SK-N-SH (cell line): ENCODE measurements at regions not wholly inside any gene's neighbourhood (a gene's known extent, or its start where the extent isn't known, plus 50 kb on each side); places are given as distances from the start of the nearest gene placed in this dataset.

Experiments
- CTCF ChIP-seq: fragments of 200-600 bp; sonication (generic); IDR thresholded peaks from 2 replicates; pipeline ENCODE4 v1.6.1; 2017; ENCODE audit warnings: antibody characterized with exemption, mild to moderate bottlenecking, moderate library complexity
- EP300 ChIP-seq, 2 experiments: IDR thresholded peaks; 2 replicates each; pipeline versions ENCODE4 v1.4.0 to v1.6.1; 2012; ENCODE audit warnings: borderline replicate concordance in 1 of 2, low read depth in 1 of 2, low read length in 1 of 2
- FOXM1 ChIP-seq: IDR thresholded peaks from 2 replicates; pipeline ENCODE4 v1.4.0; 2012; ENCODE audit warnings: low read depth, mild to moderate bottlenecking
- JUND ChIP-seq: IDR thresholded peaks from 2 replicates; pipeline ENCODE4 v1.4.0; 2012
- MEF2A ChIP-seq: IDR thresholded peaks from 2 replicates; pipeline ENCODE4 v1.4.0; 2012; ENCODE audit warnings: low read depth, borderline replicate concordance
- MXI1 ChIP-seq: IDR thresholded peaks from 2 replicates; pipeline ENCODE4 v1.6.1; 2012; ENCODE audit warnings: mild to moderate bottlenecking, low read depth, low read length, improper control_type of control experiment
- POLR2AphosphoS5 ChIP-seq: IDR thresholded peaks from 2 replicates; pipeline ENCODE4 v1.6.1; 2012; ENCODE audit warnings: low read depth, low read length
- RAD21 ChIP-seq: IDR thresholded peaks from 2 replicates; pipeline ENCODE4 v1.6.1; 2012; ENCODE audit warnings: mild to moderate bottlenecking, low read length
- RFX5 ChIP-seq: IDR thresholded peaks from 2 replicates; pipeline ENCODE4 v1.6.1; 2012; ENCODE audit warnings: mild to moderate bottlenecking, improper control_type of control experiment, low read length
- TAF1 ChIP-seq: IDR thresholded peaks from 2 replicates; pipeline ENCODE4 v1.6.1; 2012; ENCODE audit warnings: low read depth, mild to moderate bottlenecking, low read length, moderate library complexity, borderline replicate concordance
- TCF12 ChIP-seq: IDR thresholded peaks from 2 replicates; pipeline ENCODE4 v1.4.0; 2012
- TF ChIP-seq, protein P1 (sequence below): IDR thresholded peaks from 2 replicates; pipeline ENCODE4 v1.4.0; 2012; ENCODE audit warnings: low read depth
- TF ChIP-seq, protein P2 (sequence below): IDR thresholded peaks from 2 replicates; pipeline ENCODE4 v1.6.1; 2012; ENCODE audit warnings: mild to moderate bottlenecking, low read depth, low read length, moderate library complexity

GRCh38 chr5:97412959-97413358 lies 229.9 kb upstream of the RIOK2 start:
- TF ChIP-seq TAF1 (no peak), POLR2AphosphoS5 (no peak), MXI1 (no peak), EP300 (IDR thresholded peaks at IDR 0.05; ENCODE audit: borderline replicate concordance in 1 of 2, low read depth in 1 of 2, low read length in 1 of 2) (no peak), JUND (no peak), CTCF (no peak), TCF12 (no peak), MEF2A (no peak), RFX5 (no peak), FOXM1 (no peak), RAD21 (no peak)
- TF ChIP-seq, protein P1, sequence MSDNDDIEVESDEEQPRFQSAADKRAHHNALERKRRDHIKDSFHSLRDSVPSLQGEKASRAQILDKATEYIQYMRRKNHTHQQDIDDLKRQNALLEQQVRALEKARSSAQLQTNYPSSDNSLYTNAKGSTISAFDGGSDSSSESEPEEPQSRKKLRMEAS = no peak
- TF ChIP-seq, protein P2, sequence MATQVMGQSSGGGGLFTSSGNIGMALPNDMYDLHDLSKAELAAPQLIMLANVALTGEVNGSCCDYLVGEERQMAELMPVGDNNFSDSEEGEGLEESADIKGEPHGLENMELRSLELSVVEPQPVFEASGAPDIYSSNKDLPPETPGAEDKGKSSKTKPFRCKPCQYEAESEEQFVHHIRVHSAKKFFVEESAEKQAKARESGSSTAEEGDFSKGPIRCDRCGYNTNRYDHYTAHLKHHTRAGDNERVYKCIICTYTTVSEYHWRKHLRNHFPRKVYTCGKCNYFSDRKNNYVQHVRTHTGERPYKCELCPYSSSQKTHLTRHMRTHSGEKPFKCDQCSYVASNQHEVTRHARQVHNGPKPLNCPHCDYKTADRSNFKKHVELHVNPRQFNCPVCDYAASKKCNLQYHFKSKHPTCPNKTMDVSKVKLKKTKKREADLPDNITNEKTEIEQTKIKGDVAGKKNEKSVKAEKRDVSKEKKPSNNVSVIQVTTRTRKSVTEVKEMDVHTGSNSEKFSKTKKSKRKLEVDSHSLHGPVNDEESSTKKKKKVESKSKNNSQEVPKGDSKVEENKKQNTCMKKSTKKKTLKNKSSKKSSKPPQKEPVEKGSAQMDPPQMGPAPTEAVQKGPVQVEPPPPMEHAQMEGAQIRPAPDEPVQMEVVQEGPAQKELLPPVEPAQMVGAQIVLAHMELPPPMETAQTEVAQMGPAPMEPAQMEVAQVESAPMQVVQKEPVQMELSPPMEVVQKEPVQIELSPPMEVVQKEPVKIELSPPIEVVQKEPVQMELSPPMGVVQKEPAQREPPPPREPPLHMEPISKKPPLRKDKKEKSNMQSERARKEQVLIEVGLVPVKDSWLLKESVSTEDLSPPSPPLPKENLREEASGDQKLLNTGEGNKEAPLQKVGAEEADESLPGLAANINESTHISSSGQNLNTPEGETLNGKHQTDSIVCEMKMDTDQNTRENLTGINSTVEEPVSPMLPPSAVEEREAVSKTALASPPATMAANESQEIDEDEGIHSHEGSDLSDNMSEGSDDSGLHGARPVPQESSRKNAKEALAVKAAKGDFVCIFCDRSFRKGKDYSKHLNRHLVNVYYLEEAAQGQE = no peak
